ENCODE measurements at regions not wholly inside any gene's neighbourhood (a gene's known extent, or its start where the extent isn't known, plus 50 kb on each side); places are given as distances from the start of the nearest gene placed in this dataset.
"Not testable (repeated sequence)": the region's sequence is repeated elsewhere in the genome, so short reads cannot be mapped to it uniquely, and the experiment has no call there.

- peak in 13 of 42 donors; percentile 10 to 52 (median 26) for DNase-seq
- intact Hi-C loops (cut with DNase I): not testable (repeated sequence)
These were observed 339.6 kb downstream of the ADGRD1 start for GRCh38 chr12:131293071-131294015.

- intact Hi-C loops (cut with DNase I): not testable (repeated sequence)
- DNase-seq: peak in 3 of 42 donors; percentile 3 to 10 (median 5)
These were observed 341.0 kb downstream of the ADGRD1 start for GRCh38 chr12:131294716-131295115.

GRCh38 chr12:131295117-131295516, 341.4 kb downstream of the ADGRD1 start:
- intact Hi-C loops (cut with DNase I); DNase-seq: not testable (repeated sequence)

GRCh38 chr12:131295559-131295958, 341.9 kb downstream of the ADGRD1 start:
- intact Hi-C loops (cut with DNase I): not testable (repeated sequence)
- DNase-seq: peak in 2 of 42 donors; percentile 6 to 31

- intact Hi-C loops (cut with DNase I): not testable (repeated sequence)
These were observed 342.4 kb downstream of the ADGRD1 start for GRCh38 chr12:131296136-131296535.

GRCh38 chr12:131296651-131297050, 342.9 kb downstream of the ADGRD1 start:
- DNase-seq: peak in 6 of 42 donors; percentile 3 to 28 (median 16)
- intact Hi-C loops (cut with DNase I): not testable (repeated sequence)

More at GRCh38 chr12:131296136-131296535, 342.4 kb downstream of the ADGRD1 start:
- peak in 2 of 42 donors; percentile 6 to 15 for DNase-seq

- peak in 1 of 42 donors; percentile 2 for DNase-seq
- intact Hi-C loops (cut with DNase I): not testable (repeated sequence)
These were observed 345.0 kb downstream of the ADGRD1 start for GRCh38 chr12:131298526-131299369.

- intact Hi-C loops (cut with DNase I): not testable (repeated sequence)
These were observed 345.6 kb downstream of the ADGRD1 start for GRCh38 chr12:131299370-131299701.

GRCh38 chr12:131303576-131303975, 349.9 kb downstream of the ADGRD1 start:
- intact Hi-C loops (cut with DNase I); DNase-seq: not testable (repeated sequence)

More at GRCh38 chr12:131299370-131299701, 345.6 kb downstream of the ADGRD1 start:
- DNase-seq: not testable (repeated sequence)

- DNase-seq; intact Hi-C loops (cut with DNase I): not testable (repeated sequence)
These were observed 350.9 kb downstream of the ADGRD1 start for GRCh38 chr12:131304642-131305041.

GRCh38 chr12:131309700-131310099, 356.0 kb downstream of the ADGRD1 start:
- intact Hi-C loops (cut with DNase I): no loop called here
- peak in 1 of 42 donors; percentile 7 for DNase-seq

GRCh38 chr12:131310227-131310969, 356.7 kb downstream of the ADGRD1 start:
- intact Hi-C loops (cut with DNase I): not testable (repeated sequence)

GRCh38 chr12:131311279-131311722, 357.6 kb downstream of the ADGRD1 start:
- intact Hi-C loops (cut with DNase I): not testable (repeated sequence)
- DNase-seq: peak in 1 of 42 donors; percentile 5

More at GRCh38 chr12:131310227-131310969, 356.7 kb downstream of the ADGRD1 start:
- peak in 2 of 42 donors; percentile 6 to 30 for DNase-seq

- intact Hi-C loops (cut with DNase I): no loop called here
- peak in 1 of 42 donors; percentile 5 for DNase-seq
These were observed 358.1 kb downstream of the ADGRD1 start for GRCh38 chr12:131311764-131312163.

- intact Hi-C loops (cut with DNase I): not testable (repeated sequence)
- peak in 3 of 42 donors; percentile 6 to 45 (median 7) for DNase-seq
These were observed 358.7 kb downstream of the ADGRD1 start for GRCh38 chr12:131312382-131312781.

- intact Hi-C loops (cut with DNase I): no loop called here
- DNase-seq: peak in 1 of 42 donors; percentile 4
These were observed 359.3 kb downstream of the ADGRD1 start for GRCh38 chr12:131312793-131313545.

GRCh38 chr12:131313635-131314034, 359.9 kb downstream of the ADGRD1 start:
- intact Hi-C loops (cut with DNase I): no loop called here
- DNase-seq: peak in 1 of 42 donors; percentile 2
